A673 (cell line): ENCODE measurements at regions not wholly inside any gene's neighbourhood (a gene's known extent, or its start where the extent isn't known, plus 50 kb on each side); places are given as distances from the start of the nearest gene placed in this dataset.

Source experiments
- BruUV-seq: library from RNA; stranded (reverse); fragments of 400-500 nt; replicated peaks from 2 replicates; lab custom pipeline; 2021; lab: Mats Ljungman, UMichigan
- CTCF ChIA-PET: fragments of 300-600 bp; sonication (Branson Sonifier 250); formaldehyde crosslinking; loops from one replicate; lab custom pipeline; 2022; ENCODE audit warnings: antibody characterized with exemption; lab: Charles Lee
- POLR2A ChIA-PET: fragments of 300-600 bp; sonication (Branson Sonifier 250); formaldehyde crosslinking; loops from one replicate; lab custom pipeline; 2022; ENCODE audit warnings: antibody characterized with exemption; ENCODE audit not compliant: low non-redundant PET; lab: Charles Lee
- DNase-seq: peaks from one replicate; pipeline ENCODE4 v3.0.0-alpha.2; 2015; ENCODE audit warnings: low spot score
- H3K27ac ChIP-seq: fragments of 200-600 bp; sonication (generic); 2 replicates; pipeline ENCODE4 v1.5.1; 2016; ENCODE audit warnings: mixed run types, low read depth, mild to moderate bottlenecking, mixed read lengths, antibody characterized with exemption, low read length; ENCODE audit not compliant: poor library complexity, severe bottlenecking
- H3K27me3 ChIP-seq: fragments of 200-600 bp; sonication (generic); replicated peaks from 2 replicates; pipeline ENCODE4 v1.6.1; 2017; ENCODE audit warnings: mixed run types, low read depth, mild to moderate bottlenecking, mixed read lengths, antibody characterized with exemption, low read length; ENCODE audit not compliant: insufficient read depth, poor library complexity
- H3K36me3 ChIP-seq: fragments of 200-600 bp; sonication (generic); 2 replicates; pipeline ENCODE4 v1.6.1; 2016; ENCODE audit warnings: mixed run types, mild to moderate bottlenecking, mixed read lengths, antibody characterized with exemption, low read length; ENCODE audit not compliant: insufficient read depth, poor library complexity, severe bottlenecking
- H3K4me1 ChIP-seq: fragments of 200-600 bp; sonication (generic); 2 replicates; pipeline ENCODE4 v1.6.1; 2017; ENCODE audit warnings: mixed run types, mild to moderate bottlenecking, mixed read lengths, antibody characterized with exemption, low read length; ENCODE audit not compliant: insufficient read depth, poor library complexity, severe bottlenecking
- H3K4me3 ChIP-seq: fragments of 200-600 bp; sonication (generic); 2 replicates; pipeline ENCODE4 v1.5.1; 2016; ENCODE audit warnings: low read depth, mixed run types, mild to moderate bottlenecking, mixed read lengths, low read length; ENCODE audit not compliant: poor library complexity, severe bottlenecking
- H3K9me3 ChIP-seq: fragments of 200-600 bp; sonication (generic); 2 replicates; pipeline ENCODE4 v1.6.1; 2016; ENCODE audit warnings: mixed run types, low read depth, mild to moderate bottlenecking, mixed read lengths, antibody characterized with exemption, low read length; ENCODE audit not compliant: poor library complexity, severe bottlenecking
- EZH2 ChIP-seq: fragments of 200-600 bp; sonication (generic); IDR thresholded peaks from 2 replicates; pipeline ENCODE4 v1.6.1; 2017; ENCODE audit warnings: borderline replicate concordance, low read depth, mild to moderate bottlenecking, mixed read lengths, antibody characterized with exemption, low read length; ENCODE audit not compliant: poor library complexity, severe bottlenecking
- intact Hi-C: fragments of 100-400 bp; cut with micrococcal nuclease; formaldehyde crosslinking; loops from one replicate; pipeline ENCODE4 v1.10.0; 2022; ENCODE audit not compliant: unreplicated experiment
- TF ChIP-seq, protein P1 (sequence below): fragments of 300-800, 200-600 bp; sonication (generic); conservative IDR thresholded peaks from 2 replicates; pipeline ENCODE4 v1.5.1; 2017; ENCODE audit warnings: low read depth, mild to moderate bottlenecking, antibody characterized with exemption, low read length, moderate library complexity, mixed read lengths

- no TSS peak for BruUV-seq
Observed at GRCh38 chr3:117671722-117672318, 962.2 kb downstream of the TUSC7 start.

DNA sequence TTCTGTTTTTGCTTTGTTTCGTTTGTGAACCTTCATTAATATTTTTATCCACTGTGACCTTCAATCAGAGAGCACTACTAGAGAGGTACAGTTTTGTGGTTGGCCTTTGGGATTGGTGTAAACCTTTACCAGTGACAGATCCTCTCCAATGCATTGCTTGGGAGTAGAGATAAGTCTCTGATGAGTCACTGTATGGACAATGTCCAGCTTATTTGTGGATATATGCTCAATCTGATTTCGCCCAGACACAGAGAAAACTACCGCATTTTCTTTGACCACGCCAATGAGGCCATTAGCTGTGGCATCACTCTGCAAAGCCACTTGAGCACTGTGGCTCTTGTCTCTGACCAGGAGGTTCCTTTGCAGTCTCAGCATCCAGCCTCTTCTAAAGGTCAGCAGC lies 964.7 kb downstream of the TUSC7 start:
- intact Hi-C loops = no loop called here
- BruUV-seq = no TSS peak
- ChIA-PET POLR2A (no interaction called here), CTCF (no interaction called here)
- Histone ChIP-seq H3K27ac (no peak overlapping the region), H3K4me3 (no peak overlapping the region), H3K9me3 (no peaks in the 10 kb centered on the region), H3K27me3 (no peaks in the 10 kb centered on the region), H3K36me3 (no peaks in the 10 kb centered on the region), H3K4me1 (no peaks in the 10 kb centered on the region)
- no peak for DNase-seq
- TF ChIP-seq EZH2 = no peak
- TF ChIP-seq, protein P1, sequence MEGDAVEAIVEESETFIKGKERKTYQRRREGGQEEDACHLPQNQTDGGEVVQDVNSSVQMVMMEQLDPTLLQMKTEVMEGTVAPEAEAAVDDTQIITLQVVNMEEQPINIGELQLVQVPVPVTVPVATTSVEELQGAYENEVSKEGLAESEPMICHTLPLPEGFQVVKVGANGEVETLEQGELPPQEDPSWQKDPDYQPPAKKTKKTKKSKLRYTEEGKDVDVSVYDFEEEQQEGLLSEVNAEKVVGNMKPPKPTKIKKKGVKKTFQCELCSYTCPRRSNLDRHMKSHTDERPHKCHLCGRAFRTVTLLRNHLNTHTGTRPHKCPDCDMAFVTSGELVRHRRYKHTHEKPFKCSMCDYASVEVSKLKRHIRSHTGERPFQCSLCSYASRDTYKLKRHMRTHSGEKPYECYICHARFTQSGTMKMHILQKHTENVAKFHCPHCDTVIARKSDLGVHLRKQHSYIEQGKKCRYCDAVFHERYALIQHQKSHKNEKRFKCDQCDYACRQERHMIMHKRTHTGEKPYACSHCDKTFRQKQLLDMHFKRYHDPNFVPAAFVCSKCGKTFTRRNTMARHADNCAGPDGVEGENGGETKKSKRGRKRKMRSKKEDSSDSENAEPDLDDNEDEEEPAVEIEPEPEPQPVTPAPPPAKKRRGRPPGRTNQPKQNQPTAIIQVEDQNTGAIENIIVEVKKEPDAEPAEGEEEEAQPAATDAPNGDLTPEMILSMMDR = no peak

More at GRCh38 chr3:117671722-117672318, 962.2 kb downstream of the TUSC7 start:
- no peaks in the 10 kb centered on the region for H3K9me3 ChIP-seq
- no peak for TF ChIP-seq EZH2
- TF ChIP-seq, protein P1 = no peak
- intact Hi-C loops = no loop called here
- no peak overlapping the region for H3K4me3 ChIP-seq
- POLR2A ChIA-PET = no interaction called here
- no peak overlapping the region for H3K27ac ChIP-seq
- H3K27me3 ChIP-seq = no peaks in the 10 kb centered on the region
- H3K4me1 ChIP-seq = no peaks in the 10 kb centered on the region
- DNase-seq = no peak
- CTCF ChIA-PET = no interaction called here
- H3K36me3 ChIP-seq = no peaks in the 10 kb centered on the region

DNA sequence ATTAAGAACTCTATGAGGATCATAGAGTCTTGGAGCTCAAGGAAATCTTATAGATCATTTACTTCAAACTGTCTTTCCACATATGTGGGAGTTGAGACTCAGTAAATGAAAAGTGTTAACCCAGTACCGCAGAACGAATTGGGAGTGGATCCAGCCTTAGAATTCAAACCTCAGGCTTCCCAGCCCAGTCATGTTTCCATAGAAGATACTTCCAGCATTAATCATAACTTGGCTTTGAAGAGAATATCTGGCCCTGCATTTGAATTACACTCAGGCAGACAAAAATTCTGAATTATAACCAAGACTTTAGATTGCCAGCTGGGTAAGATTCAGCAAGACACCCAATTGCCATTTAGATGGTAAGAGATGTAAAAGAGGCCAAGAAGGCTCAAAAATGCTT lies 972.0 kb downstream of the TUSC7 start:
- Histone ChIP-seq H3K4me1 (no peaks in the 10 kb centered on the region), H3K9me3 (no peaks in the 10 kb centered on the region), H3K4me3 (no peak overlapping the region), H3K27ac (no peak overlapping the region), H3K36me3 (no peaks in the 10 kb centered on the region), H3K27me3 (no peaks in the 10 kb centered on the region)
- no TSS peak for BruUV-seq
- TF ChIP-seq, protein P1 = no peak
- no peak for TF ChIP-seq EZH2
- POLR2A ChIA-PET = interaction anchor here (0.8 kb wide), 1 partner anchor 363 kb away, joined by 3 read pairs; no protein-coding TSS in a partner anchor
- intact Hi-C loops = no loop called here
- no peak for DNase-seq
- CTCF ChIA-PET = no interaction called here
